ENCODE measurements at regions not wholly inside any gene's neighbourhood (a gene's known extent, or its start where the extent isn't known, plus 50 kb on each side); places are given as distances from the start of the nearest gene placed in this dataset.

- Histone ChIP-seq H3K27ac (no peak overlapping the region), H3K9me3 (replicated peaks in 1 of 3) (no peaks in the 10 kb centered on the region), H3K4me3 (no peak overlapping the region), H3K27me3 (peaks cover 29% of the 10 kb centered on the region), H3K36me3 (replicated peaks in 1 of 2) (no peaks in the 10 kb centered on the region), H3K4me1 (replicated peaks in 1 of 2) (no peaks in the 10 kb centered on the region)
- TF ChIP-seq CTCF (IDR thresholded peaks at IDR 0.05) (no peak), POLR2A (IDR thresholded peaks at IDR 0.05) (no peak)
- intact Hi-C loops (cut with DNase I): no loop called here
- no peak for DNase-seq
- WGBS, 4 donors: 86 to 90% (median 88%) methylated on average over 11 to 31 of the region's 31 CpGs
These were observed 129.8 kb upstream of the NKX1-1 start for GRCh38 chr4:1535926-1536578.

- 87 to 90% (median 88%) methylated on average over 20 to 30 of the region's 30 CpGs for WGBS, 4 donors
- Histone ChIP-seq H3K36me3 (replicated peaks in 1 of 2) (no peaks in the 10 kb centered on the region), H3K4me3 (no peak overlapping the region), H3K4me1 (replicated peaks in 1 of 2) (no peaks in the 10 kb centered on the region), H3K27ac (no peak overlapping the region), H3K9me3 (replicated peaks in 1 of 3) (no peaks in the 10 kb centered on the region), H3K27me3 (peaks cover 29% of the 10 kb centered on the region)
- intact Hi-C loops (cut with DNase I): no loop called here
- DNase-seq: no peak
- TF ChIP-seq POLR2A (IDR thresholded peaks at IDR 0.05) (no peak), CTCF (IDR thresholded peaks at IDR 0.05) (no peak)
These were observed 128.8 kb upstream of the NKX1-1 start for GRCh38 chr4:1534876-1535526.

GRCh38 chr4:1534095-1534872, 128.0 kb upstream of the NKX1-1 start:
- Histone ChIP-seq H3K9me3 (replicated peaks in 1 of 3) (no peaks in the 10 kb centered on the region), H3K27me3 (peaks cover 33% of the 10 kb centered on the region), H3K36me3 (replicated peaks in 1 of 2) (no peaks in the 10 kb centered on the region), H3K4me3 (no peak overlapping the region), H3K27ac (no peak overlapping the region), H3K4me1 (replicated peaks in 1 of 2) (no peaks in the 10 kb centered on the region)
- DNase-seq: no peak
- WGBS, 4 donors: 62 to 79% (median 68%) methylated on average over 8 to 18 of the region's 18 CpGs
- intact Hi-C loops (cut with DNase I): no loop called here
- TF ChIP-seq CTCF (IDR thresholded peaks at IDR 0.05) (no peak), POLR2A (IDR thresholded peaks at IDR 0.05) (no peak)

- TF ChIP-seq CTCF (IDR thresholded peaks at IDR 0.05) (no peak), POLR2A (IDR thresholded peaks at IDR 0.05) (no peak)
- no peak for DNase-seq
- Histone ChIP-seq H3K4me3 (no peak overlapping the region), H3K9me3 (replicated peaks in 1 of 3) (no peaks in the 10 kb centered on the region), H3K36me3 (replicated peaks in 1 of 2) (no peaks in the 10 kb centered on the region), H3K27ac (no peak overlapping the region), H3K27me3 (peaks cover 35% of the 10 kb centered on the region), H3K4me1 (replicated peaks in 1 of 2) (no peaks in the 10 kb centered on the region)
- 28 to 43% (median 31%) methylated on average over 15 to 36 of the region's 36 CpGs for WGBS, 4 donors
- intact Hi-C loops (cut with DNase I): no loop called here
These were observed 127.3 kb upstream of the NKX1-1 start for GRCh38 chr4:1533501-1534064.
